H9 (cell line): ENCODE measurements at regions not wholly inside any gene's neighbourhood (a gene's known extent, or its start where the extent isn't known, plus 50 kb on each side); places are given as distances from the start of the nearest gene placed in this dataset.

ENCODE experiments used
- DNase-seq: peaks from one replicate; pipeline ENCODE4 v3.0.0-alpha.2; 2017
- H2AFZ ChIP-seq: one replicate; pipeline ENCODE4 v1.6.1; 2013; ENCODE audit warnings: mild to moderate bottlenecking, low read length, control low read depth, moderate library complexity
- H2AK5ac ChIP-seq: 2 replicates; pipeline ENCODE4 v1.6.1; 2013; ENCODE audit warnings: low read length, control low read depth, mixed read lengths; ENCODE audit not compliant: insufficient read length
- H2BK120ac ChIP-seq: one replicate; pipeline ENCODE4 v1.6.1; 2013; ENCODE audit warnings: low read depth, mild to moderate bottlenecking, low read length, control low read depth, inconsistent platforms; ENCODE audit not compliant: poor library complexity, severe bottlenecking
- H2BK12ac ChIP-seq: 2 replicates; pipeline ENCODE4 v1.6.1; 2013; ENCODE audit warnings: low read length, control low read depth, mixed read lengths, low read depth; ENCODE audit not compliant: insufficient read length
- H2BK15ac ChIP-seq: 2 replicates; pipeline ENCODE4 v1.6.1; 2013; ENCODE audit warnings: low read depth, low read length, control low read depth
- H2BK20ac ChIP-seq: one replicate; pipeline ENCODE4 v1.6.1; 2013; ENCODE audit warnings: low read depth, mild to moderate bottlenecking, low read length, control low read depth, inconsistent platforms; ENCODE audit not compliant: poor library complexity, severe bottlenecking
- H2BK5ac ChIP-seq: 2 replicates; pipeline ENCODE4 v1.6.1; 2013; ENCODE audit warnings: low read length, control low read depth, mixed read lengths; ENCODE audit not compliant: insufficient read length
- H3K14ac ChIP-seq: 2 replicates; pipeline ENCODE4 v1.6.1; 2013; ENCODE audit warnings: low read length, control low read depth; ENCODE audit not compliant: insufficient read depth
- H3K18ac ChIP-seq: 2 replicates; pipeline ENCODE4 v1.6.1; 2013; ENCODE audit warnings: low read depth, mild to moderate bottlenecking, mixed read lengths, low read length, control low read depth; ENCODE audit not compliant: insufficient read length
- H3K23ac ChIP-seq: 2 replicates; pipeline ENCODE4 v1.6.1; 2013; ENCODE audit warnings: low read length, control low read depth, mixed read lengths, low read depth; ENCODE audit not compliant: insufficient read length
- H3K23me2 ChIP-seq: 2 replicates; pipeline ENCODE4 v1.6.1; 2013; ENCODE audit warnings: low read depth, mild to moderate bottlenecking, mixed read lengths, low read length, control low read depth; ENCODE audit not compliant: insufficient read length, poor library complexity, severe bottlenecking
- H3K27ac ChIP-seq: 2 replicates; pipeline ENCODE4 v1.5.1; 2013; ENCODE audit warnings: low read length, control low read depth, mixed read lengths, low read depth; ENCODE audit not compliant: insufficient read length
- H3K27me3 ChIP-seq: 2 replicates; pipeline ENCODE4 v1.6.1; 2013; ENCODE audit warnings: low read length, control low read depth, inconsistent platforms; ENCODE audit not compliant: insufficient read depth
- H3K4ac ChIP-seq: 2 replicates; pipeline ENCODE4 v1.6.1; 2013; ENCODE audit warnings: low read depth, mild to moderate bottlenecking, control low read depth, inconsistent platforms, low read length, moderate library complexity
- H3K4me1 ChIP-seq: 2 replicates; pipeline ENCODE4 v1.6.1; 2013; ENCODE audit warnings: low read length, control low read depth, inconsistent platforms; ENCODE audit not compliant: insufficient read depth
- H3K4me2 ChIP-seq: 2 replicates; pipeline ENCODE4 v1.6.1; 2013; ENCODE audit warnings: low read length, control low read depth, mixed read lengths; ENCODE audit not compliant: insufficient read length, insufficient read depth
- H3K56ac ChIP-seq: 2 replicates; pipeline ENCODE4 v1.6.1; 2013; ENCODE audit warnings: low read depth, mild to moderate bottlenecking, mixed read lengths, low read length, control low read depth; ENCODE audit not compliant: insufficient read length
- H3K79me1 ChIP-seq: 2 replicates; pipeline ENCODE4 v1.6.1; 2013; ENCODE audit warnings: low read depth, mild to moderate bottlenecking, moderate library complexity, low read length, control low read depth, inconsistent platforms; ENCODE audit not compliant: insufficient read depth, poor library complexity, severe bottlenecking
- H3K79me2 ChIP-seq: 2 replicates; pipeline ENCODE4 v1.6.1; 2013; ENCODE audit warnings: low read length, control low read depth, inconsistent platforms; ENCODE audit not compliant: insufficient read depth
- H3K9ac ChIP-seq: 2 replicates; pipeline ENCODE4 v1.6.1; 2013; ENCODE audit warnings: low read length, control low read depth, mixed read lengths; ENCODE audit not compliant: insufficient read length; ENCODE audit errors: extremely low read depth
- H3K9me3 ChIP-seq: one replicate; pipeline ENCODE4 v1.6.1; 2013; ENCODE audit warnings: low read depth, low read length, inconsistent platforms; ENCODE audit not compliant: control insufficient read depth
- H3T11ph ChIP-seq: one replicate; pipeline ENCODE4 v1.6.1; 2013; ENCODE audit warnings: mild to moderate bottlenecking, low read length, control low read depth, inconsistent platforms
- H4K20me1 ChIP-seq: one replicate; pipeline ENCODE4 v1.6.1; 2013; ENCODE audit not compliant: control insufficient read depth, insufficient read length, insufficient read depth
- H4K5ac ChIP-seq: 2 replicates; pipeline ENCODE4 v1.6.1; 2013; ENCODE audit warnings: low read depth, mild to moderate bottlenecking, mixed read lengths, low read length, control low read depth; ENCODE audit not compliant: insufficient read length
- H4K8ac ChIP-seq: replicated peaks from 2 replicates; pipeline ENCODE4 v1.6.1; 2013; ENCODE audit warnings: low read length, control low read depth, mixed read lengths, low read depth; ENCODE audit not compliant: insufficient read length
- H4K91ac ChIP-seq: 2 replicates; pipeline ENCODE4 v1.6.1; 2013; ENCODE audit warnings: low read depth, mild to moderate bottlenecking, moderate library complexity, mixed read lengths, low read length, control low read depth; ENCODE audit not compliant: insufficient read length
- H3K27ac Mint-ChIP-seq, 3 experiments: 2 replicates in 2 of 3; 3 replicates in 1 of 3; pipeline ENCODE4 v1.8.0; 2020 to 2021; ENCODE audit warnings: mixed read lengths in 3 of 3, mild to moderate bottlenecking in 1 of 3, moderate library complexity in 1 of 3
- H3K27me3 Mint-ChIP-seq: 2 replicates; pipeline ENCODE4 v1.8.0; 2021; ENCODE audit warnings: low read depth, mild to moderate bottlenecking, moderate library complexity, mixed read lengths
- H3K36me3 Mint-ChIP-seq, 3 experiments: 2 replicates in 2 of 3; 3 replicates in 1 of 3; pipeline ENCODE4 v1.8.0; 2020 to 2021; ENCODE audit warnings: low read depth in 3 of 3, mixed read lengths in 3 of 3; ENCODE audit not compliant: insufficient read depth in 1 of 3
- H3K4me1 Mint-ChIP-seq, 2 experiments: 2 replicates each; pipeline ENCODE4 v1.8.0; 2020; ENCODE audit warnings: mixed read lengths in 2 of 2
- H3K4me3 Mint-ChIP-seq, 2 experiments: 2 replicates in 1 of 2; 3 replicates in 1 of 2; pipeline ENCODE4 v1.8.0; 2020 to 2021; ENCODE audit warnings: mild to moderate bottlenecking in 2 of 2, mixed read lengths in 2 of 2, moderate library complexity in 1 of 2
- H3K9me3 Mint-ChIP-seq, 2 experiments: 2 replicates in 1 of 2; 3 replicates in 1 of 2; pipeline ENCODE4 v1.8.0; 2020; ENCODE audit warnings: mild to moderate bottlenecking in 2 of 2, mixed read lengths in 2 of 2, moderate library complexity in 1 of 2
- CTCF ChIP-seq: fragments of 200-600 bp; sonication (generic); conservative IDR thresholded peaks from 3 replicates; pipeline ENCODE4 v1.8.0; 2021; ENCODE audit warnings: antibody characterized with exemption, mild to moderate bottlenecking
- WGBS: extraction: QIAGEN DNeasy Blood & Tissue Kit; methylation state at CpG from one replicate; pipeline ENCODE4 v1.1.7; 2013; ENCODE audit warnings: missing lambda C conversion rate, low lambda C conversion rate, mixed read lengths; ENCODE audit not compliant: insufficient read length; ENCODE audit errors: extremely low coverage; 5-methylcytosine and 5-hydroxymethylcytosine counted together

GRCh38 chr15:38883987-38884386, 319.4 kb upstream of the RASGRP1 start:
- no peak overlapping the region for H3K4me2 ChIP-seq
- Mint-ChIP-seq H3K4me3 (no peak overlapping the region), H3K4me1 (no peaks in the 10 kb centered on the region), H3K36me3 (no peaks in the 10 kb centered on the region), H3K27ac (no peak overlapping the region), H3K9me3 (no peaks in the 10 kb centered on the region), H3K27me3 (no peaks in the 10 kb centered on the region)
- no peak overlapping the region for H2BK5ac ChIP-seq
- H3K79me1 ChIP-seq = no peaks in the 10 kb centered on the region
- H2BK15ac ChIP-seq = no peak overlapping the region
- no peaks in the 10 kb centered on the region for H3K79me2 ChIP-seq
- no peak overlapping the region for H2BK20ac ChIP-seq
- H3K27me3 ChIP-seq = no peaks in the 10 kb centered on the region
- no peak overlapping the region for H3K23ac ChIP-seq
- no peak overlapping the region for H3K27ac ChIP-seq
- no peak overlapping the region for H3K18ac ChIP-seq
- no peak overlapping the region for H2AFZ ChIP-seq
- no CpG with 5 or more reads among the region's 1 CpG for WGBS
- no peak overlapping the region for H3K9ac ChIP-seq
- H3K23me2 ChIP-seq = no peaks in the 10 kb centered on the region
- no peak overlapping the region for H2BK120ac ChIP-seq
- no peak overlapping the region for H3K56ac ChIP-seq
- DNase-seq = no peak
- no peaks in the 10 kb centered on the region for H3K9me3 ChIP-seq
- H4K91ac ChIP-seq = no peak overlapping the region
- no peak overlapping the region for H3K4ac ChIP-seq
- H4K20me1 ChIP-seq = no peaks in the 10 kb centered on the region
- no peak for TF ChIP-seq CTCF
- no peak overlapping the region for H3K14ac ChIP-seq
- H3K4me1 ChIP-seq = no peaks in the 10 kb centered on the region
- no peak overlapping the region for H3T11ph ChIP-seq
- no peak overlapping the region for H4K8ac ChIP-seq
- no peak overlapping the region for H4K5ac ChIP-seq
- no peak overlapping the region for H2BK12ac ChIP-seq
- no peak overlapping the region for H2AK5ac ChIP-seq
